NOMO-1 (cell line): ENCODE measurements at regions not wholly inside any gene's neighbourhood (a gene's known extent, or its start where the extent isn't known, plus 50 kb on each side); places are given as distances from the start of the nearest gene placed in this dataset.

Experiments used
- DNase-seq, 2 experiments: peaks; one replicate each; lab custom pipeline; 2025; ENCODE audit not compliant: unreplicated experiment in 2 of 2; lab: John Stamatoyannopoulos, UW

DNA sequence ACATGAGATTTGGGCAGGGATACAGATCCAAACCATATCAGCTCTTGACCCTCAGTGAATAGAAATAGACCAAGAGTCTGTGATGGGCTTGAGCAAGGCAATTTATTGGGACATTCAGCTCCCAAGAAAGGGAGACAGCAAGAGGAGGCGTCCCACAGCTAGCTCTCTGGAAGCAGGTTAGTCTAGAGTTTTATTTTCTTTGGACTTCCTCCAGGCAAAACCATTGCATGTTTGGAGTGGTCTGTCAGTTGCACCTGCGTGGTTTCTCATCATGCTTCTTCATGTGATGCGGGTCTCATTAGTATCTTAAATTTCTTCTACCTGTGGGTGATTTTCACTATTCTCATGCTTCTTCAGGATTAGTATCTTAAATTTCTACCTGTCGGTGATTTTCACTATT is 1530.6 kb downstream of the PLA2G4A start:
- no peak for DNase-seq

GRCh38 chr1:188363943-188364342 is 1535.2 kb downstream of the PLA2G4A start:
- DNase-seq: no peak

- DNase-seq: no peak
Measured at GRCh38 chr1:188364927-188365449, 1536.2 kb downstream of the PLA2G4A start.

DNA sequence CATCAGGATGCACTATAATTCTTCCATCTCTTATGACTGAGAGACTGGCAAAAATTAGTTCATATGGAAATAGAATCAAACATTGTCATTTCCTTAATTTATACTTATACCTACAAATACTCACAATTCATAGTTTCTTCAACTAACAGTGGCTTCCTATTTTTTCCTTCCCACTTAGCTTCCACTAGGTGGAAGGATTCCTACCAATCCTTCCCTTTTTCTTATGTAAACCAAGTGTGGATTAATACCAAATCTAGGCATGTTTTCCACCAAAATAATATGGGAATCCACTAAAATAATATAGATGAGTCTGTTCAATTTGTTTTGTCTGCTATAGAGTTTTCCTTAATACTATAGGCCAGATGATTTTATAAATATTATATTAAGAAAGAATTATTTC is 1537.1 kb downstream of the PLA2G4A start:
- no peak for DNase-seq

GRCh38 chr1:188367661-188368060 is 1538.9 kb downstream of the PLA2G4A start:
- DNase-seq: no peak

DNA sequence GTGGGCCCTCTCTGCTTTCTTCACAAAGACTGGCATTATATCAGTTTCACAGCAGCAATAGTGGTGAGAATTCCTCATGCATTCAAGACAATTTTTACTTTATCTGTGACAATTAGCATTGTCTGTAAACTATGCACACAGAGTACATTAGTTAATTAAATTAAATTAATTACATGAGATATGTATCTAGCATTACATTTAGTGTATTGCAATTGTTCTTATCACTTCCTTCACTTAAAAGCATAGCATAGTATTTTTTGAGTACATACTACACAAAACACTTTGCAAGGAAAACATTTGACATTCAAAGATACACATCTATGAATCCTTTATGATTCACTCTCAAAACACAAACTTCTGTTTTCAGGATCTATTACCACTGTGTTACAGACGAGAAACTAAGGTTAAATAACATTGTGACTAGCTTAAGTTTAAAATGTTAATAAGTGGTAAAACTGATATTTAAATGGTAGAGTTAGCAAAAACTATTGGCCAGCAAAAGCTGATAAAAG is 1542.6 kb downstream of the PLA2G4A start:
- DNase-seq: no peak

- DNase-seq: no peak
Measured at GRCh38 chr1:188372821-188373220, 1544.1 kb downstream of the PLA2G4A start.

- DNase-seq: no peak
Measured at GRCh38 chr1:188382851-188383250, 1554.1 kb downstream of the PLA2G4A start.

- DNase-seq: no peak
Measured at GRCh38 chr1:188386161-188386560, 1557.4 kb downstream of the PLA2G4A start.

- no peak for DNase-seq
Measured at GRCh38 chr1:188386666-188387065, 1557.9 kb downstream of the PLA2G4A start.

DNA sequence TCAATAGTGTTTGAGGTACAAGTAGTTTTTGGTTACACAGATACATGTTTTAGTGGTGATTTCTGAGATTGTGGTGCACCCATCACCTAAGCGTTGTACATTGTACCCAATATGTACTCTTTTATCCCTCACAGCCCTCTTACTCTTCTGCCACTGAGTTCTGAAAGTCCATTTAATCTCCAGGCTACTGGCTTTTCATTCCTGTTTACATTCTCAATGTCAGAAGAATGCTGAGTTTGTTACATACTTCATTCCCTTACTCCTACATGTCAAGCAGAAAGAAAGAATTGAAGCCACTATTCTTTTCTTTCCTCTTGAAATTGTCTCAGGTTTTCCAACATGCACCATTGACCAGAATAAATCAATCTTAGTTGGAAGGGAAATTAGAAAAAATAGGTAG is 1565.9 kb downstream of the PLA2G4A start:
- no peak for DNase-seq

DNA sequence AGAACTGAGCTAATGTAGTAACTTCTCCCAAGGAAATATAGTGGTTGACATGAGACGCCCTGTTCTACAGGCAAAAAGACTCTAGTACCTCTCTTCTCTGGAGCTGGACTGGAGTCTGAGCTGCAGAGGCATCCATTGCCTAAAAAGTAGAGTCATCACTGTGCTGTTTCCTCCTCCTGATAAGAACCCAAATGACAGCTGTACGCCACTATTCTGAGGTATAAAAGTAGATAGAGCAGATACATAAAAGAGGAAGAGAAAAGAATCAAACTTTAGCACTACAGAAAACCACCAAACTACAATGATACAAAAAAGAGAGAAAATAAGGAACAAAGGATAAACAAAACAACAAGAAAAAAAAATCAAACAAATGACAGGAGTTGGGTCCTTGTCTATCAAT is 1568.8 kb downstream of the PLA2G4A start:
- DNase-seq: no peak

DNA sequence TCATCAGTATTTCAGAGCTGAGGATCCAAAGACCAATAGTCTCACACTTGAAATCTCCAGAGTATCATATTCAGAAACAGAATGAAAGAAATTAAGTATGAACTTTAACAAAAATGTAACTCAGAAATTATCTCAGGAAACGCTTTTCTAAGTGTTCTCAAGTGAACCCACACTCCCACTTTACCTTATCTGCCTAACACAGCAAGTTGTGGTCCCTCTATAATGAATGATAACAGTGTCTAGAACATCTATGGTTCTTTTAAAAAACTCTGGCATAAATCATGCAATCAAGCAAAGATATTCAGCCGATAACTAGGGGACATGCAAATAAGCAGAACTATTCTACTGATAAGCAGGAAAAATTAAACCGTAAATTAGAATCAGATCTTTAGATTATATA is 1574.2 kb downstream of the PLA2G4A start:
- DNase-seq: no peak

- DNase-seq: no peak
Measured at GRCh38 chr1:188406636-188407035, 1577.9 kb downstream of the PLA2G4A start.

- DNase-seq: no peak
Measured at GRCh38 chr1:188420177-188420576, 1591.4 kb downstream of the PLA2G4A start.

GRCh38 chr1:188423073-188423472 is 1594.3 kb downstream of the PLA2G4A start:
- peak; percentile 22 to 80 for DNase-seq

- no peak for DNase-seq
Measured at GRCh38 chr1:188424176-188424575, 1595.4 kb downstream of the PLA2G4A start.

DNA sequence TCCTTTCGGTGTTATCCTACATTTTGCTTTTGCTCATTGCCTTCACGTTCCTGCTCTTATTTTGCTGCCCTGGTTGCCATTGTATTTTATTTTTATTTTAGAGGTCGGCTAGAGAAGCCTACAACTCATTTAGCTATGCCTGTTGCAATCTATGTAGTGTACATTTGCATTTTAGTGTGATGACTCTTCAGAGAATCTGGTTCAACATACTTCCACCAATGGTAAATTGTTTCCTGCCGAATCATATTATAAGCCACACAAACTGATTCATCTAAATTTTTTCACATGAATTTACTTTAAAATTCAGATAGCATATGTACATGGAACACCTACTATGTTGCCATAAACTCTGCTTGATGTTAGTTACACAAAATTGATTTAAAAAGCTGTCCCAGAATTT is 1596.9 kb downstream of the PLA2G4A start:
- no peak for DNase-seq

- no peak for DNase-seq
Measured at GRCh38 chr1:188426561-188426960, 1597.8 kb downstream of the PLA2G4A start.

- DNase-seq: peak in 1 of 2 experiments; percentile 74
Measured at GRCh38 chr1:188427642-188428041, 1598.9 kb downstream of the PLA2G4A start.

DNA sequence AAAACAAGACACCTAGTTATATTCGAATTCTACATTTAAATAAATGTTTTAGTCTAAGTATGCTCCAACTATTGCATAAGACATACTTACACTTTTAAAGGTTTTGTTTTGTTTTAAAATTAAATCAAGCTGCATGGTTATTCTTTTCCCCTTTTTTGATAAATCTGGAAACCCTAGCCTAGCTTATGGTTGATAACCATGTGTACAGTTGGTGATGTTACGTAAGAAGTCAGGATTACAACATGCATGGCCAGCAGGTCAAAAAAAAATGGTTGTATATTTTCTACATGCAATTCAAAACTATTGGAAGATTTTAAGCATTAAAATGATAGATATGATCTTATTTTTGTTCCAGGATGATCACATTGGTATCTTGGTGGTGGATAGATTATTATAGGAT is 1600.6 kb downstream of the PLA2G4A start:
- peak in 1 of 2 experiments; percentile 33 for DNase-seq

DNA sequence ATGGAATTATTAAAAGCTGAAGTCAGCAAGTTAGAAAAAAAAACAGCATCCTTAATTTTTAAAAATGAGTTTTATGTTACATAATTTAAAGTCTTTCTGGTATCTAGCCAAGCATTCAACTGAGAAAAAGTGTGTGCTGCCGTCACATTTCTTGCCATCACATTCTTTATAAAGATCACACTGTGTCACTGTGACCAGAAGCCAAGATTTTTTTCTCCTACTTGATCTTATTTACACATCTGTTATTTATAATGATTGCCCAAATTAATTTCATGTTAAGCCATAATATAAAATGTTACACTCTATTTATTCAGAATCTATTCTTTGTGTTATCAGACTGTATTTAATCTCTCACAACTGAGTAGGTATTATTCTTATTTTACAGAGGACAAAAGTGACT is 1603.7 kb downstream of the PLA2G4A start:
- DNase-seq: no peak

- DNase-seq: no peak
Measured at GRCh38 chr1:188433425-188433824, 1604.7 kb downstream of the PLA2G4A start.
